Progenitor cell of endocrine pancreas (in vitro differentiated cells): ENCODE measurements at regions not wholly inside any gene's neighbourhood (a gene's known extent, or its start where the extent isn't known, plus 50 kb on each side); places are given as distances from the start of the nearest gene placed in this dataset.

Experiments used
- DNase-seq: peaks from one replicate; pipeline ENCODE4 v3.0.0; 2021; ENCODE audit warnings: low spot score; ENCODE audit not compliant: unreplicated experiment
- H3K27ac Mint-ChIP-seq: 2 replicates; pipeline ENCODE4 v1.8.0; 2021; ENCODE audit warnings: mild to moderate bottlenecking, moderate library complexity, mixed read lengths
- H3K27me3 Mint-ChIP-seq: 2 replicates; pipeline ENCODE4 v1.8.0; 2021; ENCODE audit warnings: mixed read lengths
- H3K36me3 Mint-ChIP-seq: 2 replicates; pipeline ENCODE4 v1.8.0; 2022; ENCODE audit warnings: mixed read lengths; ENCODE audit not compliant: insufficient read depth
- H3K4me1 Mint-ChIP-seq: 2 replicates; pipeline ENCODE4 v1.8.0; 2021; ENCODE audit warnings: low read depth, mixed read lengths
- H3K4me3 Mint-ChIP-seq: 2 replicates; pipeline ENCODE4 v1.8.0; 2021; ENCODE audit warnings: low read depth, mild to moderate bottlenecking, moderate library complexity, mixed read lengths
- H3K9me3 Mint-ChIP-seq: 2 replicates; pipeline ENCODE4 v1.8.0; 2021; ENCODE audit warnings: low read depth, mixed read lengths
- CTCF ChIP-seq: fragments of 200-600 bp; sonication (generic); IDR thresholded peaks from one replicate; pipeline ENCODE4 v1.5.0; 2021; ENCODE audit warnings: antibody characterized with exemption, mild to moderate bottlenecking; ENCODE audit not compliant: unreplicated experiment

- H3K4me1 Mint-ChIP-seq = peaks cover 40% of the 10 kb centered on the region
- H3K9me3 Mint-ChIP-seq = no peaks in the 10 kb centered on the region
- no peak for DNase-seq
- no peak overlapping the region for H3K27ac Mint-ChIP-seq
- H3K36me3 Mint-ChIP-seq = no peaks in the 10 kb centered on the region
- peaks cover 8% of the 10 kb centered on the region for H3K27me3 Mint-ChIP-seq
- no peak overlapping the region for H3K4me3 Mint-ChIP-seq
- no peak for TF ChIP-seq CTCF
Observed at GRCh38 chr15:97165205-97165604, 795.3 kb upstream of the ARRDC4 start.

GRCh38 chr15:97168704-97169475 lies 791.6 kb upstream of the ARRDC4 start:
- Mint-ChIP-seq H3K27me3 (peaks cover 4% of the 10 kb centered on the region), H3K4me1 (peaks cover 53% of the 10 kb centered on the region), H3K9me3 (no peaks in the 10 kb centered on the region), H3K36me3 (no peaks in the 10 kb centered on the region), H3K4me3 (peak overlapping the region; percentile 18), H3K27ac (peak overlapping the region; percentile 73)
- DNase-seq = no peak
- TF ChIP-seq CTCF = no peak

- no peak for DNase-seq
- no peak overlapping the region for H3K4me3 Mint-ChIP-seq
- no peaks in the 10 kb centered on the region for H3K9me3 Mint-ChIP-seq
- no peaks in the 10 kb centered on the region for H3K36me3 Mint-ChIP-seq
- peaks cover 61% of the 10 kb centered on the region for H3K4me1 Mint-ChIP-seq
- H3K27ac Mint-ChIP-seq = no peak overlapping the region
- H3K27me3 Mint-ChIP-seq = no peaks in the 10 kb centered on the region
- no peak for TF ChIP-seq CTCF
Observed at GRCh38 chr15:97171556-97171955, 788.9 kb upstream of the ARRDC4 start.

- no peaks in the 10 kb centered on the region for H3K36me3 Mint-ChIP-seq
- no peak for DNase-seq
- H3K4me3 Mint-ChIP-seq = no peak overlapping the region
- H3K27ac Mint-ChIP-seq = no peak overlapping the region
- peaks cover 41% of the 10 kb centered on the region for H3K4me1 Mint-ChIP-seq
- peaks cover 3% of the 10 kb centered on the region for H3K9me3 Mint-ChIP-seq
- no peaks in the 10 kb centered on the region for H3K27me3 Mint-ChIP-seq
- TF ChIP-seq CTCF = no peak
Observed at GRCh38 chr15:97174886-97175540, 785.5 kb upstream of the ARRDC4 start.

- TF ChIP-seq CTCF = no peak
- H3K4me3 Mint-ChIP-seq = peak overlapping the region; percentile 2
- peaks cover 3% of the 10 kb centered on the region for H3K9me3 Mint-ChIP-seq
- H3K27me3 Mint-ChIP-seq = no peaks in the 10 kb centered on the region
- peaks cover 27% of the 10 kb centered on the region for H3K4me1 Mint-ChIP-seq
- no peaks in the 10 kb centered on the region for H3K36me3 Mint-ChIP-seq
- peak overlapping the region; percentile 77 for H3K27ac Mint-ChIP-seq
- DNase-seq = peak; percentile 10
Observed at GRCh38 chr15:97177151-97177577, 783.3 kb upstream of the ARRDC4 start.
